Tibial artery (tissue), 4 donors: ENCODE measurements at regions not wholly inside any gene's neighbourhood (a gene's known extent, or its start where the extent isn't known, plus 50 kb on each side); places are given as distances from the start of the nearest gene placed in this dataset.

ENCODE experiments used
- DNase-seq, 2 donors: peaks; one replicate each; pipeline ENCODE4 v3.0.0-alpha.2; 2019
- H3K27ac ChIP-seq, 2 donors: fragments of 200-600 bp; sonication (generic) in 1 of 2; 1 replicate in 1 of 2; 2 replicates in 1 of 2; pipeline ENCODE4 v1.5.1; 2018 to 2019; ENCODE audit warnings: mild to moderate bottlenecking in 1 of 2
- H3K27me3 ChIP-seq, 2 donors: fragments of 200-600 bp; sonication (generic) in 1 of 2; one replicate each; pipeline versions ENCODE4 v1.5.1 to v1.6.0; 2016 to 2019
- H3K36me3 ChIP-seq, 3 donors: fragments of 200-600 bp; sonication (generic) in 2 of 3; one replicate each; pipeline ENCODE4 v1.5.1; 2016 to 2019; ENCODE audit warnings: mild to moderate bottlenecking in 2 of 3
- H3K4me1 ChIP-seq, 4 donors: fragments of 200-600 bp; sonication (generic) in 2 of 4; 1 replicate in 3 of 4; 2 replicates in 1 of 4; pipeline ENCODE4 v1.5.1; 2016 to 2019
- H3K4me3 ChIP-seq, 2 donors: fragments of 200-600 bp; sonication (generic) in 1 of 2; 1 replicate in 1 of 2; 2 replicates in 1 of 2; pipeline ENCODE4 v1.5.1; 2018 to 2019; ENCODE audit warnings: mild to moderate bottlenecking in 2 of 2
- H3K9me3 ChIP-seq, 3 donors: fragments of 200-600 bp; sonication (generic) in 1 of 3; one replicate each; pipeline ENCODE4 v1.5.1; 2016 to 2019
- intact Hi-C: fragments of 100-400 bp; cut with DNase I; formaldehyde crosslinking; loops from one replicate; pipeline ENCODE4 v1.15.0; 2023; ENCODE audit warnings: low total_unique reads
- TF ChIP-seq, protein P1 (sequence below), 2 experiments: fragments of 200-600 bp in 1 of 2; fragments of 450-650 bp in 1 of 2; IDR thresholded peaks; one replicate each; pipeline ENCODE4 v1.5.1; 2017 to 2019; ENCODE audit warnings: antibody characterized with exemption in 2 of 2, mild to moderate bottlenecking in 1 of 2, moderate library complexity in 1 of 2

DNA sequence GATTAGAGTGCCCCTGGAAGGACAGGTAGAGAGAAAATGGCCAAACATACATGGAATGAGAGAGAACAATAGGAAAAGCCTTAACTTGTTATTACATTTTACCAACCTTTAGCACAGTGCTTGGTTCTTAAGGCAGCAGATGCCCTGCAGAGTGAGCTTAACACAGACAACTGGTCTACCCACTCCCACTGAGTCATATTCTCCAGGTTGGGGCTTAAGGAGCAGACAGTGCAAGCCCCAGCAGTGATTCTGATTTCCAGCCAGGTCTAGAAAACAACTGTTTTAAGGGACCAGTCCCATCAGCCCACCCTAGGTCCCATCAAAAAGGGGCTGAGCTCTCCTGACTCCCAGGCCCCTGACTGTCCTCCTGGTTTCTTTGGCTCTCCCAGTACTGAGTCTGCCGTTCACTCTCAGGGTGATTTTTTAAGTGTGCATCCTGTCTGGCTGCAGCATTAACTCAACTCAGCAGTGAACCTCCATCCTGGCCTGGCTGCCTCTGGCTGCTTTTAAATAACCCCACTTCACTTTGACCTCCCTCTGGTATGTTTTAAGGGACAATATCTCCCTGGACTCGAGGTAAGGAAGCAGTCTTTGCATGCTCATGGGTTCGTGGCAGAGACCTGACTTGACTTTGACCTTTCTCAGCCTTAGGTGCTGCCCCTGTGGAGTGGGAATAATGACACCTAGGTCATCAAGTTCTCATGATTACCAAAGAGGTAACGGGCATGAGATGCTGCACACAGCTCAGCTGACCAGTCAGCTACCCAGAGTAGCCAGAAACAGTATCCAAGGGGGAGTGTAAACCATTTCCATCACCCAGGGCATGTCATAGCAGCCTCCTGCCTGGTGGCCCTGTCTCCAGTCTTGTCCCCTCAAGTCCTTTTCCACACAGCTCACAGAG lies 210.7 kb upstream of the PWP1 start:
- H3K4me3 ChIP-seq = no peak overlapping the region
- no peak for DNase-seq
- no peaks in the 10 kb centered on the region for H3K9me3 ChIP-seq
- H3K27ac ChIP-seq = no peak overlapping the region
- H3K4me1 ChIP-seq = no peaks in the 10 kb centered on the region
- H3K27me3 ChIP-seq = peaks cover 0 to 2% of the 10 kb centered on the region in 2 donors
- intact Hi-C loops = no loop called here
- TF ChIP-seq, protein P1, sequence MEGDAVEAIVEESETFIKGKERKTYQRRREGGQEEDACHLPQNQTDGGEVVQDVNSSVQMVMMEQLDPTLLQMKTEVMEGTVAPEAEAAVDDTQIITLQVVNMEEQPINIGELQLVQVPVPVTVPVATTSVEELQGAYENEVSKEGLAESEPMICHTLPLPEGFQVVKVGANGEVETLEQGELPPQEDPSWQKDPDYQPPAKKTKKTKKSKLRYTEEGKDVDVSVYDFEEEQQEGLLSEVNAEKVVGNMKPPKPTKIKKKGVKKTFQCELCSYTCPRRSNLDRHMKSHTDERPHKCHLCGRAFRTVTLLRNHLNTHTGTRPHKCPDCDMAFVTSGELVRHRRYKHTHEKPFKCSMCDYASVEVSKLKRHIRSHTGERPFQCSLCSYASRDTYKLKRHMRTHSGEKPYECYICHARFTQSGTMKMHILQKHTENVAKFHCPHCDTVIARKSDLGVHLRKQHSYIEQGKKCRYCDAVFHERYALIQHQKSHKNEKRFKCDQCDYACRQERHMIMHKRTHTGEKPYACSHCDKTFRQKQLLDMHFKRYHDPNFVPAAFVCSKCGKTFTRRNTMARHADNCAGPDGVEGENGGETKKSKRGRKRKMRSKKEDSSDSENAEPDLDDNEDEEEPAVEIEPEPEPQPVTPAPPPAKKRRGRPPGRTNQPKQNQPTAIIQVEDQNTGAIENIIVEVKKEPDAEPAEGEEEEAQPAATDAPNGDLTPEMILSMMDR (IDR thresholded peaks at IDR 0.05) = no peak
- H3K36me3 ChIP-seq = no peaks in the 10 kb centered on the region

DNA sequence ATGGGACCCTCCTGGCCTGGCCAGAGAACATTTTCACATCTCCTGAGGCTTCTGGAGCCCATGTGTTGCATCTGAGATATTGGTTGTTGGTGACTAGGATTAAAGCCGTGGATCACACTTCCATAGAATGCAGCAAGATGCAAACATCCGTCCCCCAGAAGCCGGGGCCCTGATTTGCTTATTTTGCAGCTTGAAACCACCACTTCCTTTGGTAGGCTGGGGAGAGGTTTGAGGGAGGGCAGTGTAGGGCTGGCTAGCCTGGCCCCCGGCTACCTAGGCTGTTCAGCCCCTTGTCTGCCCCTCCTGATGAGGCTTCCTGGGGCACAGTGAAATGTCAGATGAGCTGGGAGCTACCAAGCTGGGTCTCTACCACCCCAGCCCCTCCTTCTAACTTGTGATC lies 209.7 kb upstream of the PWP1 start:
- TF ChIP-seq, protein P1 (IDR thresholded peaks at IDR 0.05) = no peak
- DNase-seq = no peak
- H3K4me1 ChIP-seq = no peaks in the 10 kb centered on the region
- H3K27me3 ChIP-seq = peaks cover 0 to 2% of the 10 kb centered on the region in 2 donors
- no peaks in the 10 kb centered on the region for H3K9me3 ChIP-seq
- H3K27ac ChIP-seq = no peak overlapping the region
- H3K4me3 ChIP-seq = no peak overlapping the region
- H3K36me3 ChIP-seq = no peaks in the 10 kb centered on the region
- intact Hi-C loops = no loop called here

DNA sequence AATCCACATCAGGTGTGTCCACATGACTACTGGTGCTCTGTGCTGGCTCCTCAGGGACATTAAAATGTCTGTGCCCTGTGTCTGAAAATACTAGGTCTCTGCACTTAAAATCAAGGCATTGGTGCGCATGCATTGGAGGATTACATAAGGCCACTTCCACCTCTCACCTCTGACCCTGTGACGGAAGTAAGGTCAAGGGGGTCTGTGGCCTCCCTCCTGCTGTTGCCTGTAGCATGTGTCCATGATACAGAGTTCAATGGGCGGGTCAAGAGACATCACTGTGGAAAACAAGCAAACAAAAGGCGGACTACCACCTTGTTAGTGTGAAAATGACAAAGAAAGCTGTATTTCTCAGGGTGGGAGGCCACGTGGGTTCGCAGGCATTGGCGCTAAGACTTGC lies 208.6 kb upstream of the PWP1 start:
- no peak for DNase-seq
- Histone ChIP-seq H3K9me3 (no peaks in the 10 kb centered on the region), H3K27me3 (peaks cover 0 to 2% of the 10 kb centered on the region in 2 donors), H3K4me1 (no peaks in the 10 kb centered on the region), H3K27ac (no peak overlapping the region), H3K4me3 (no peak overlapping the region), H3K36me3 (no peaks in the 10 kb centered on the region)
- TF ChIP-seq, protein P1 (IDR thresholded peaks at IDR 0.05) = no peak
- intact Hi-C loops = no loop called here

DNA sequence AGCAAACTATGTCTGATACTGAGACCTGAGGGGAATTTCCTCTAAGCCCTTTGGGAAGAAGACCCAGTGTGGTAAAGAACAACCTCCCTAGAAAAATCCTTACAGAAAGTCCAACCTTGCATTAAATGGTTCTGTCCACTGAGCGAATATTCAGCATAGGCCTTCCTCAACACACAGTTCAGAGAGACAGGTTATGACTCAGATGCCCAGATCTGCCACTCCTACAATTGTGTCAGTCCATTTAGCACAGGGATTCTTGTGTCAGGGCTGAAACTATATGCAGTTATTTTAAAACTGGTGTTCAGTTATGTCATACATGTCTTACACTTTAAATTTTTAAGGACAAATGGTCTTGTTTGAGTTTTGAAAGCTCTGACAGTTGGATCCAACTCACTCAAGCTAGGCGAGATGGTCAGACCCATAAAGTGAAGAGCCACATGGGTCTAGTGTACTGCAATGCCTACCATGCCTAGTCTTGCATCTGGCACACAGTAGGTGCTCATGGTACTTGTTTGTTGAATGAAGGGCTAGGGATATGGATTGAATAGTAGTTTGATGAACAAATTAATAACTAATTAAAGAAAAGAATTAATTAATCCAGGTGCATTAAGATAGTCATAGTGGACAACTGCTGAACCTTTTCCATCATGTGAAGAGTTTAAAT lies 207.5 kb upstream of the PWP1 start:
- DNase-seq = no peak
- no peak overlapping the region for H3K4me3 ChIP-seq
- H3K36me3 ChIP-seq = no peaks in the 10 kb centered on the region
- H3K9me3 ChIP-seq = no peaks in the 10 kb centered on the region
- H3K4me1 ChIP-seq = no peaks in the 10 kb centered on the region
- intact Hi-C loops = no loop called here
- peaks cover 0 to 5% of the 10 kb centered on the region in 2 donors for H3K27me3 ChIP-seq
- TF ChIP-seq, protein P1 (IDR thresholded peaks at IDR 0.05) = no peak
- H3K27ac ChIP-seq = no peak overlapping the region

DNA sequence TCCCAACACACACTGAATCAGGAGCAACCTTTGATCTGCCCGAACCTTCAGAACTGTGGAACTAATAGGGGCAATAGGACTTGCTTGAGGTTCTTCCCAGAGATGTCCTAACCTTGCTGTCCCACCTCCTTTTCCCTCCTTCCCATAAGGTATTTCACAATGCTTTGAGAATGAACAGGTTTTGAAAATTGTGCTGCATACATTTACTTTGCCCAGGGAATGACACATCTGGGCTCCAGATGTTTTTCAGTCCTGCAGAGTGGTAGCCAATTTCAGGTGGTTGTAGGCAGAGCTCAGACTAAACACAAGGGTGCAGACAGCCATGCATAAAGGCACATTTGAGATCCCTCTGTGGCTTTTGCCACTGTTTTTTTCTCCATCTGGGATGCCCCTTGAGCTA lies 206.7 kb upstream of the PWP1 start:
- intact Hi-C loops = no loop called here
- Histone ChIP-seq H3K4me1 (no peaks in the 10 kb centered on the region), H3K27ac (no peak overlapping the region), H3K27me3 (peaks cover 0 to 5% of the 10 kb centered on the region in 2 donors), H3K36me3 (no peaks in the 10 kb centered on the region), H3K9me3 (no peaks in the 10 kb centered on the region), H3K4me3 (no peak overlapping the region)
- TF ChIP-seq, protein P1 (IDR thresholded peaks at IDR 0.05) = no peak
- DNase-seq = no peak
